Endodermal cell (in vitro differentiated cells): ENCODE measurements at regions not wholly inside any gene's neighbourhood (a gene's known extent, or its start where the extent isn't known, plus 50 kb on each side); places are given as distances from the start of the nearest gene placed in this dataset.

Source experiments
- DNase-seq: peaks from one replicate; pipeline ENCODE4 v3.0.0-alpha.2; 2017
- H3K27ac ChIP-seq: 2 replicates; pipeline ENCODE4 v1.5.1; 2013; ENCODE audit warnings: mild to moderate bottlenecking, low read depth, low read length, moderate library complexity
- H3K27me3 ChIP-seq: 2 replicates; pipeline ENCODE4 v1.6.1; 2013; ENCODE audit warnings: mild to moderate bottlenecking, low read length, moderate library complexity; ENCODE audit not compliant: insufficient read depth, control insufficient read depth, poor library complexity, severe bottlenecking
- H3K36me3 ChIP-seq: 2 replicates; pipeline ENCODE4 v1.7.0; 2013; ENCODE audit warnings: mild to moderate bottlenecking, low read length, moderate library complexity; ENCODE audit not compliant: control insufficient read depth, insufficient read depth
- H3K4me1 ChIP-seq: one replicate; pipeline ENCODE4 v1.7.0; 2013; ENCODE audit warnings: low read length; ENCODE audit not compliant: control insufficient read depth, insufficient read depth
- H3K4me3 ChIP-seq: 2 replicates; pipeline ENCODE4 v1.5.1; 2013; ENCODE audit warnings: mild to moderate bottlenecking, low read length, moderate library complexity
- H3K9ac ChIP-seq: 2 replicates; pipeline ENCODE4 v1.6.1; 2013; ENCODE audit warnings: mild to moderate bottlenecking, low read length, moderate library complexity; ENCODE audit not compliant: poor library complexity, severe bottlenecking; ENCODE audit errors: extremely low read depth
- H3K9me3 ChIP-seq: 2 replicates; pipeline ENCODE4 v1.6.1; 2013; ENCODE audit warnings: mild to moderate bottlenecking, low read length, moderate library complexity; ENCODE audit not compliant: control insufficient read depth
- H3K27ac Mint-ChIP-seq: 2 replicates; pipeline ENCODE4 v1.8.0; 2020; ENCODE audit warnings: mixed read lengths
- H3K27me3 Mint-ChIP-seq: 2 replicates; pipeline ENCODE4 v1.8.0; 2021; ENCODE audit warnings: mild to moderate bottlenecking, mixed read lengths; ENCODE audit not compliant: insufficient read depth
- H3K36me3 Mint-ChIP-seq: 2 replicates; pipeline ENCODE4 v1.8.0; 2020; ENCODE audit warnings: low read depth, mixed read lengths
- H3K4me1 Mint-ChIP-seq: 2 replicates; pipeline ENCODE4 v1.8.0; 2020; ENCODE audit warnings: mixed read lengths
- H3K4me3 Mint-ChIP-seq: 2 replicates; pipeline ENCODE4 v1.8.0; 2020; ENCODE audit warnings: mild to moderate bottlenecking, moderate library complexity, mixed read lengths
- H3K9me3 Mint-ChIP-seq: 2 replicates; pipeline ENCODE4 v1.8.0; 2020; ENCODE audit warnings: mild to moderate bottlenecking, mixed read lengths
- WGBS, 2 experiments: methylation state at CpG; one replicate each; pipeline versions ENCODE4 v1.1.5 to v1.1.7; 2013; ENCODE audit warnings: missing lambda C conversion rate in 2 of 2, mixed read lengths in 1 of 2; ENCODE audit not compliant: insufficient coverage in 1 of 2, insufficient read length in 1 of 2; 5-methylcytosine and 5-hydroxymethylcytosine counted together
- TF ChIP-seq, protein P1 (sequence below): fragments of 200-600 bp; sonication (generic); conservative IDR thresholded peaks from 2 replicates; pipeline ENCODE4 v1.5.0; 2021; ENCODE audit warnings: antibody characterized with exemption, mild to moderate bottlenecking

- no peak overlapping the region for H3K27ac ChIP-seq
- Mint-ChIP-seq H3K36me3 (no peaks in the 10 kb centered on the region), H3K4me1 (peaks cover 41% of the 10 kb centered on the region), H3K27me3 (no peaks in the 10 kb centered on the region), H3K4me3 (no peak overlapping the region), H3K9me3 (no peaks in the 10 kb centered on the region), H3K27ac (no peak overlapping the region)
- 85 to 91% methylated on average over 3 to 5 of the region's 5 CpGs for WGBS, 2 experiments
- H3K36me3 ChIP-seq, result no peaks in the 10 kb centered on the region
- TF ChIP-seq, protein P1, sequence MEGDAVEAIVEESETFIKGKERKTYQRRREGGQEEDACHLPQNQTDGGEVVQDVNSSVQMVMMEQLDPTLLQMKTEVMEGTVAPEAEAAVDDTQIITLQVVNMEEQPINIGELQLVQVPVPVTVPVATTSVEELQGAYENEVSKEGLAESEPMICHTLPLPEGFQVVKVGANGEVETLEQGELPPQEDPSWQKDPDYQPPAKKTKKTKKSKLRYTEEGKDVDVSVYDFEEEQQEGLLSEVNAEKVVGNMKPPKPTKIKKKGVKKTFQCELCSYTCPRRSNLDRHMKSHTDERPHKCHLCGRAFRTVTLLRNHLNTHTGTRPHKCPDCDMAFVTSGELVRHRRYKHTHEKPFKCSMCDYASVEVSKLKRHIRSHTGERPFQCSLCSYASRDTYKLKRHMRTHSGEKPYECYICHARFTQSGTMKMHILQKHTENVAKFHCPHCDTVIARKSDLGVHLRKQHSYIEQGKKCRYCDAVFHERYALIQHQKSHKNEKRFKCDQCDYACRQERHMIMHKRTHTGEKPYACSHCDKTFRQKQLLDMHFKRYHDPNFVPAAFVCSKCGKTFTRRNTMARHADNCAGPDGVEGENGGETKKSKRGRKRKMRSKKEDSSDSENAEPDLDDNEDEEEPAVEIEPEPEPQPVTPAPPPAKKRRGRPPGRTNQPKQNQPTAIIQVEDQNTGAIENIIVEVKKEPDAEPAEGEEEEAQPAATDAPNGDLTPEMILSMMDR, result no peak
- DNase-seq, result no peak
- H3K9ac ChIP-seq, result no peak overlapping the region
- H3K4me1 ChIP-seq, result peaks cover 8% of the 10 kb centered on the region
- H3K4me3 ChIP-seq, result no peak overlapping the region
- H3K27me3 ChIP-seq, result no peaks in the 10 kb centered on the region
- H3K9me3 ChIP-seq, result no peaks in the 10 kb centered on the region
These were observed 198.7 kb downstream of the SEMA6A start for GRCh38 chr5:116375926-116376325.

DNA sequence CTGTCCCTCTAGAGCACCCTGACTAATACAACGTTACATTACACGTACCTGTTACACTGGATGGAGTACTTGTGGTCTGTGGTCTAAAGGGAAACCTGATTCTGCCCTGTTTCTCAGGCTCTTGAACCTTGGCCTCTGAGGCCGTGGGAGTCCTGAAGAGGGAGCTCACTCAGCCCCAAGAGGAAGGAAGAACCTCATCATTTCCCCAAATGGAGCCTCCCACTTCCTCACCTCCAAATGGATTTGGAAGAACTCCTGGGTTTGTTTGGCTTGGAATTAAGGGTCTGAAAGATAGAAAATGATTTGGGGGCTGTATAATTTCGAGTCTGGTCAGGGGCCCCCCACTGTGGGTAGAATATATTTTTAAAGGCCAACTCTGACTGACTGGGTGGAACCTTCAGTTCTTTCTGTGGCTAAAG lies 200.2 kb downstream of the SEMA6A start:
- no peaks in the 10 kb centered on the region for H3K9me3 ChIP-seq

GRCh38 chr5:116372931-116373597 lies 201.6 kb downstream of the SEMA6A start:
- H3K4me1 ChIP-seq, result peaks cover 4% of the 10 kb centered on the region
- H3K4me3 Mint-ChIP-seq, result no peak overlapping the region
- H3K27me3 Mint-ChIP-seq, result no peaks in the 10 kb centered on the region
- no peaks in the 10 kb centered on the region for H3K36me3 Mint-ChIP-seq
- TF ChIP-seq, protein P1, result no peak
- no peak overlapping the region for H3K9ac ChIP-seq
- H3K27me3 ChIP-seq, result no peaks in the 10 kb centered on the region
- no peak overlapping the region for H3K27ac ChIP-seq
- no peaks in the 10 kb centered on the region for H3K9me3 ChIP-seq
- DNase-seq, result no peak
- H3K27ac Mint-ChIP-seq, result no peak overlapping the region
- WGBS, 2 experiments, result 88% methylated on average over 1 of the region's 1 CpG; no CpG with 5 or more reads in 1 of the 2 experiments
- no peak overlapping the region for H3K4me3 ChIP-seq
- H3K9me3 Mint-ChIP-seq, result no peaks in the 10 kb centered on the region
- H3K4me1 Mint-ChIP-seq, result peaks cover 47% of the 10 kb centered on the region
- no peaks in the 10 kb centered on the region for H3K36me3 ChIP-seq

More for the DNA sequence above, 200.2 kb downstream of the SEMA6A start:
- no peaks in the 10 kb centered on the region for H3K27me3 Mint-ChIP-seq
- Histone ChIP-seq H3K27me3 (no peaks in the 10 kb centered on the region), H3K4me1 (peaks cover 8% of the 10 kb centered on the region), H3K9ac (no peak overlapping the region), H3K36me3 (no peaks in the 10 kb centered on the region), H3K4me3 (no peak overlapping the region), H3K27ac (no peak overlapping the region)
- H3K4me3 Mint-ChIP-seq, result no peak overlapping the region
- DNase-seq, result no peak
- TF ChIP-seq, protein P1, result no peak
- no peak overlapping the region for H3K27ac Mint-ChIP-seq
- 90 to 100% methylated on average over 1 to 4 of the region's 4 CpGs for WGBS, 2 experiments
- no peaks in the 10 kb centered on the region for H3K36me3 Mint-ChIP-seq
- H3K9me3 Mint-ChIP-seq, result no peaks in the 10 kb centered on the region
- H3K4me1 Mint-ChIP-seq, result peaks cover 52% of the 10 kb centered on the region
